K562 (cell line): ENCODE measurements at regions not wholly inside any gene's neighbourhood (a gene's known extent, or its start where the extent isn't known, plus 50 kb on each side); places are given as distances from the start of the nearest gene placed in this dataset.
A peak's percentile ranks its signal among the peaks of the same experiment; 100 is the strongest.

ENCODE experiments used
- ATAC-seq: fragments of 200-7000 bp; cut with Tn5 transposase; 3 replicates; pipeline ENCODE4 v1.9.1; 2020; ENCODE audit warnings: moderate library complexity
- BruUV-seq: library from RNA; stranded (reverse); fragments of 400-500 nt; replicated peaks from 2 replicates; lab custom pipeline; 2021; lab: Mats Ljungman, UMichigan
- CTCF ChIA-PET: fragments of 300-600 bp; formaldehyde crosslinking; extraction: SDS; loops from one replicate; lab custom pipeline; 2021; ENCODE audit warnings: low intra/inter-chr PET ratio; lab: Yijun Ruan, JAX
- POLR2A ChIA-PET: fragments of 300-600, 350-650 bp; sonication (Branson Sonifier 250); formaldehyde crosslinking; extraction: SDS; loops from one replicate; lab custom pipeline; 2021; ENCODE audit warnings: antibody characterized with exemption, inconsistent platforms; lab: Yijun Ruan, JAX
- DNase-seq, 4 experiments: peaks; one replicate each; pipeline versions ENCODE4 v3.0.0 to v3.0.0-alpha.2; 2011 to 2018; ENCODE audit warnings: low spot score in 3 of 4, mixed read lengths in 3 of 4; ENCODE audit errors: extremely low read depth in 1 of 4
- FAIRE-seq: peaks from 2 replicates; lab custom pipeline; 2011; peaks lifted over from hg19 to GRCh38; lab: Jason Lieb, UNC
- H2AFZ ChIP-seq: 2 replicates; pipeline ENCODE4 v1.6.0; 2011; ENCODE audit warnings: low read depth, low read length, control low read depth, inconsistent platforms
- H3K27ac ChIP-seq: fragments of 200-600 bp; 3 replicates; pipeline ENCODE4 v1.8.0; 2011; ENCODE audit warnings: low read depth, mild to moderate bottlenecking, control low read depth, inconsistent platforms, low read length, moderate library complexity, mixed read lengths; ENCODE audit errors: extremely low read depth
- H3K27me3 ChIP-seq, 2 experiments: fragments of 300-600 bp in 1 of 2; 2 replicates in 1 of 2; 3 replicates in 1 of 2; pipeline versions ENCODE4 v1.6.0 to v1.8.0; 2011; ENCODE audit warnings: inconsistent platforms in 2 of 2, low read length in 2 of 2, mild to moderate bottlenecking in 1 of 2, mixed read lengths in 1 of 2, moderate library complexity in 1 of 2; ENCODE audit not compliant: control insufficient read depth in 2 of 2, insufficient read depth in 2 of 2
- H3K36me3 ChIP-seq: fragments of 300-600 bp; 3 replicates; pipeline ENCODE4 v1.8.0; 2011; ENCODE audit warnings: mild to moderate bottlenecking, low read length, inconsistent platforms; ENCODE audit not compliant: control insufficient read depth, insufficient read depth
- H3K4me1 ChIP-seq, 2 experiments: fragments of 200-600 bp in 1 of 2; replicated peaks in 1 of 2; 2 replicates in 1 of 2; 3 replicates in 1 of 2; pipeline versions ENCODE4 v1.5.1 to v1.8.0; 2011; ENCODE audit warnings: inconsistent platforms in 2 of 2, low read length in 2 of 2, mild to moderate bottlenecking in 1 of 2, mixed read lengths in 1 of 2, moderate library complexity in 1 of 2; ENCODE audit not compliant: control insufficient read depth in 2 of 2, insufficient read depth in 2 of 2
- H3K4me2 ChIP-seq: 2 replicates; pipeline ENCODE4 v1.6.1; 2011; ENCODE audit warnings: low read length, control low read depth, inconsistent platforms, mixed read lengths; ENCODE audit not compliant: insufficient read depth
- H3K4me3 ChIP-seq: fragments of 200-600 bp; sonication (generic), shearing (Covaris generic); 2 replicates; pipeline ENCODE4 v1.5.1; 2016; ENCODE audit warnings: control low read depth, inconsistent platforms
- H3K79me2 ChIP-seq: fragments of 200-600 bp; 3 replicates; pipeline ENCODE4 v1.8.0; 2011; ENCODE audit warnings: low read length, inconsistent platforms; ENCODE audit not compliant: control insufficient read depth, insufficient read depth
- H3K9ac ChIP-seq, 2 experiments: 2 replicates each; pipeline versions ENCODE4 v1.6.0 to v1.6.1; 2011; ENCODE audit warnings: low read depth in 2 of 2, low read length in 2 of 2, control low read depth in 1 of 2, inconsistent platforms in 1 of 2, mild to moderate bottlenecking in 1 of 2, mixed read lengths in 1 of 2; ENCODE audit not compliant: insufficient read depth in 1 of 2
- H3K9me1 ChIP-seq: one replicate; pipeline ENCODE4 v1.6.0; 2011; ENCODE audit warnings: inconsistent platforms, mild to moderate bottlenecking, low read length, moderate library complexity; ENCODE audit not compliant: control insufficient read depth, insufficient read depth
- H3K9me3 ChIP-seq: replicated peaks from 2 replicates; pipeline ENCODE4 v1.5.1; 2011; ENCODE audit warnings: low read depth, low read length, inconsistent platforms; ENCODE audit not compliant: control insufficient read depth, insufficient read depth
- H4K20me1 ChIP-seq: replicated peaks from 2 replicates; pipeline ENCODE4 v1.6.1; 2011; ENCODE audit warnings: low read length, inconsistent platforms, mixed read lengths; ENCODE audit not compliant: control insufficient read depth, insufficient read depth
- CAMTA2 ChIP-seq: fragments of 250-450 bp; sonication (Bioruptor Pico); conservative IDR thresholded peaks from 2 replicates; pipeline ENCODE4 v1.5.1; 2022
- DPF2 ChIP-seq: fragments of 450-650 bp; IDR thresholded peaks from 2 replicates; pipeline ENCODE4 v1.6.1; 2016
- E2F1 ChIP-seq: sonication (generic); formaldehyde crosslinking; IDR thresholded peaks from 2 replicates; pipeline ENCODE4 v1.8.1; 2023; ENCODE audit warnings: mild to moderate bottlenecking, missing genetic modification reagents, moderate library complexity
- FOSL1 ChIP-seq: fragments of 200-800 bp; sonication (Bioruptor generic); conservative IDR thresholded peaks from 2 replicates; pipeline ENCODE4 v1.6.1; 2016; ENCODE audit warnings: missing genetic modification characterization, missing compliant biosample characterization
- HDAC2 ChIP-seq: fragments of 450-650 bp; IDR thresholded peaks from 2 replicates; pipeline ENCODE4 v1.6.1; 2016; ENCODE audit warnings: mild to moderate bottlenecking
- HNRNPK ChIP-seq: fragments of 200-400 bp; formaldehyde crosslinking; IDR thresholded peaks from one replicate; pipeline ENCODE4 v1.6.1; 2018; ENCODE audit warnings: mild to moderate bottlenecking, low read depth, low read length; ENCODE audit not compliant: poor library complexity, severe bottlenecking
- JUN ChIP-seq, 2 experiments: sonication (generic) in 1 of 2; formaldehyde crosslinking in 1 of 2; IDR thresholded peaks; 2 replicates each; pipeline versions ENCODE4 v1.6.1 to v1.8.0; 2012 to 2022; ENCODE audit warnings: borderline replicate concordance in 2 of 2, mild to moderate bottlenecking in 2 of 2, improper control_type of control experiment in 1 of 2, low read depth in 1 of 2, low read length in 1 of 2, missing genetic modification reagents in 1 of 2
- JUNB ChIP-seq: fragments of 450-650 bp; formaldehyde crosslinking; conservative IDR thresholded peaks from 2 replicates; pipeline ENCODE4 v1.4.0; 2020; ENCODE audit warnings: mild to moderate bottlenecking
- KDM1A ChIP-seq, 2 experiments: fragments of 450-650 bp; IDR thresholded peaks; 2 replicates each; pipeline ENCODE4 v1.6.1; 2016; ENCODE audit warnings: mild to moderate bottlenecking in 2 of 2
- MED1 ChIP-seq: sonication (generic); formaldehyde crosslinking; IDR thresholded peaks from 2 replicates; pipeline ENCODE4 v1.8.1; 2023; ENCODE audit warnings: missing genetic modification reagents, borderline replicate concordance
- MLLT1 ChIP-seq, 2 experiments: fragments of 450-650 bp; IDR thresholded peaks; 2 replicates each; pipeline ENCODE4 v1.6.1; 2016
- NFE2 ChIP-seq: IDR thresholded peaks from 2 replicates; pipeline ENCODE4 v1.6.1; 2014; ENCODE audit warnings: antibody characterized with exemption, low read depth
- NFRKB ChIP-seq: fragments of 450-650 bp; IDR thresholded peaks from 2 replicates; pipeline ENCODE4 v1.6.1; 2016; ENCODE audit warnings: low read depth
- RBM25 ChIP-seq: fragments of 200-400 bp; formaldehyde crosslinking; IDR thresholded peaks from 2 replicates; pipeline ENCODE4 v1.6.1; 2018; ENCODE audit warnings: low read length, low read depth, moderate library complexity; ENCODE audit not compliant: severe bottlenecking
- SMARCA4 ChIP-seq: fragments of 450-650 bp; IDR thresholded peaks from 2 replicates; pipeline ENCODE4 v1.6.1; 2016
- SMARCC2 ChIP-seq: fragments of 450-650 bp; IDR thresholded peaks from 2 replicates; pipeline ENCODE4 v1.6.1; 2017; ENCODE audit warnings: antibody characterized with exemption, moderate library complexity, mild to moderate bottlenecking, low read depth
- SMARCE1 ChIP-seq: fragments of 450-650 bp; IDR thresholded peaks from 2 replicates; pipeline ENCODE4 v1.7.1; 2016; ENCODE audit warnings: mild to moderate bottlenecking
- ZNF121 ChIP-seq: sonication (generic); formaldehyde crosslinking; conservative IDR thresholded peaks from 2 replicates; pipeline ENCODE4 v1.8.0; 2022; ENCODE audit warnings: missing genetic modification reagents
- ZNF140 ChIP-seq: fragments of 250-450 bp; sonication (Bioruptor Pico); IDR thresholded peaks from 2 replicates; pipeline ENCODE4 v1.8.0; 2021; ENCODE audit warnings: moderate library complexity, mild to moderate bottlenecking, inconsistent platforms
- ZNF274 ChIP-seq: IDR thresholded peaks from 2 replicates; pipeline ENCODE4 v1.6.1; 2011; ENCODE audit warnings: low read depth, mild to moderate bottlenecking, low read length, moderate library complexity, borderline replicate concordance
- ZNF316 ChIP-seq: fragments of 450-650 bp; IDR thresholded peaks from 2 replicates; pipeline ENCODE4 v1.6.1; 2016
- WGBS: fragments of 100-300 bp; shearing (Covaris generic); methylation state at CpG from one replicate; pipeline ENCODE4 v1.1.6; 2016; ENCODE audit warnings: low coverage, mixed read lengths; ENCODE audit not compliant: insufficient coverage; ENCODE audit errors: missing lambda C conversion rate; 5-methylcytosine and 5-hydroxymethylcytosine counted together
- in situ Hi-C: fragments of 300-500 bp; cut with MboI; formaldehyde crosslinking; loops from 4 replicates; pipeline ENCODE4 v1.15.0; 2018; ENCODE audit warnings: inconsistent platforms, mixed read lengths
- intact Hi-C: fragments of 100-400 bp; cut with micrococcal nuclease; formaldehyde crosslinking; loops from 2 replicates; pipeline ENCODE4 v1.14.2; 2022

GRCh38 chr5:90097082-90097477, 312.5 kb downstream of the CETN3 start (continued):
- TF ChIP-seq HNRNPK (no peak), E2F1 (CRISPR knock-in tag) (no peak), SMARCC2 (no peak), RBM25 (no peak), MED1 (no peak), CAMTA2 (CRISPR knock-in tag) (no peak), ZNF274 (no peak)

- Histone ChIP-seq H3K36me3 (no peaks in the 10 kb centered on the region), H3K27me3 (no peaks in the 10 kb centered on the region), H3K27ac (no peak overlapping the region), H4K20me1 (no peaks in the 10 kb centered on the region), H3K9me3 (no peaks in the 10 kb centered on the region), H3K4me1 (no peaks in the 10 kb centered on the region), H3K79me2 (no peaks in the 10 kb centered on the region), H3K4me3 (no peak overlapping the region), H3K9ac (no peak overlapping the region), H2AFZ (no peak overlapping the region), H3K4me2 (no peak overlapping the region), H3K9me1 (no peaks in the 10 kb centered on the region)
- peak; percentile 8 to 48 (median 16) for DNase-seq
- in situ Hi-C loops, result no loop called here
- BruUV-seq, result no TSS peak
- FAIRE-seq, result peak; percentile 70
- intact Hi-C loops, result no loop called here
- ATAC-seq, result peak; percentile 67
- WGBS, result 1% methylated on average over 6 of the region's 6 CpGs
- ChIA-PET CTCF (no interaction called here), POLR2A (no interaction called here)
- TF ChIP-seq JUNB (CRISPR knock-in tag) (peak; percentile 63; the same call in 1 of the 2 replicates), SMARCA4 (peak; percentile 50; the same call in 1 of the 2 replicates), ZNF121 (no peak), JUN (IDR thresholded peaks at IDR 0.05; ENCODE audit: borderline replicate concordance, low read depth, low read length) (peak; percentile 81), JUN (CRISPR knock-in tag; IDR thresholded peaks at IDR 0.05; ENCODE audit: borderline replicate concordance) (no peak), HDAC2 (peak; percentile 36; the same call in 1 of the 2 replicates), DPF2 (0 out of 2 replicates have a peak, but pooled peaks have one; percentile 51), NFE2 (peak; percentile 62), KDM1A (IDR thresholded peaks at IDR 0.05) (peak; percentile 91 to 92), SMARCE1 (0 out of 2 replicates have a peak, but pooled peaks have one; percentile 51), ZNF316 (no peak), FOSL1 (peak; percentile 92), MLLT1 (IDR thresholded peaks at IDR 0.05) (no peak), ZNF140 (no peak), NFRKB (no peak)
These were observed 313.0 kb downstream of the CETN3 start for GRCh38 chr5:90096415-90097081.
